Kidney (tissue), 10 donors: ENCODE measurements at regions not wholly inside any gene's neighbourhood (a gene's known extent, or its start where the extent isn't known, plus 50 kb on each side); places are given as distances from the start of the nearest gene placed in this dataset.
"Not testable (repeated sequence)": the region's sequence is repeated elsewhere in the genome, so short reads cannot be mapped to it uniquely, and the experiment has no call there.

ENCODE experiments used
- DNase-seq, 5 donors: peaks; one replicate each; pipeline ENCODE4 v3.0.0-alpha.2; 2013 to 2020
- FAIRE-seq: peaks from 2 replicates; lab custom pipeline; 2012; peaks lifted over from hg19 to GRCh38; lab: Jason Lieb, UNC
- H3K27ac ChIP-seq, 2 donors: one replicate each; pipeline ENCODE4 v1.7.0; 2013; ENCODE audit warnings: low read depth in 2 of 2, low read length in 2 of 2, inconsistent platforms in 1 of 2
- H3K27me3 ChIP-seq: one replicate; pipeline ENCODE4 v1.7.1; 2013; ENCODE audit warnings: low read length, inconsistent platforms; ENCODE audit not compliant: control insufficient read depth, insufficient read depth
- H3K36me3 ChIP-seq, 3 donors: one replicate each; pipeline versions ENCODE4 v1.7.0 to v1.7.1; 2013; ENCODE audit warnings: low read length in 3 of 3, control low read depth in 1 of 3, inconsistent platforms in 1 of 3; ENCODE audit not compliant: insufficient read depth in 3 of 3, control insufficient read depth in 2 of 3
- H3K4me1 ChIP-seq, 3 donors: one replicate each; pipeline versions ENCODE4 v1.7.0 to v1.7.1; 2013; ENCODE audit warnings: low read length in 3 of 3, inconsistent platforms in 1 of 3, low read depth in 1 of 3; ENCODE audit not compliant: control insufficient read depth in 2 of 3, insufficient read depth in 2 of 3
- H3K4me3 ChIP-seq, 3 donors: one replicate each; pipeline versions ENCODE4 v1.7.0 to v1.8.1; 2013; ENCODE audit warnings: low read length in 3 of 3, control low read depth in 1 of 3, inconsistent platforms in 1 of 3
- H3K9ac ChIP-seq, 3 donors: one replicate each; pipeline versions ENCODE4 v1.7.0 to v1.7.1; 2013; ENCODE audit warnings: low read length in 3 of 3, control low read depth in 1 of 3, inconsistent platforms in 1 of 3
- H3K9me3 ChIP-seq, 3 donors: one replicate each; pipeline versions ENCODE4 v1.7.0 to v1.7.1; 2013; ENCODE audit warnings: low read length in 3 of 3, control low read depth in 1 of 3, inconsistent platforms in 1 of 3; ENCODE audit not compliant: control insufficient read depth in 2 of 3, insufficient read depth in 1 of 3
- intact Hi-C: fragments of 100-400 bp; cut with DNase I; formaldehyde crosslinking; loops from one replicate; pipeline ENCODE4 v1.11.1; 2022
- donor health status: control.
- donor health status: control.
- donor health status: DM: yes; HTN: yes; CAD: no.
- donor health status: Normal renal cell carcinoma (clear cell type).

DNA sequence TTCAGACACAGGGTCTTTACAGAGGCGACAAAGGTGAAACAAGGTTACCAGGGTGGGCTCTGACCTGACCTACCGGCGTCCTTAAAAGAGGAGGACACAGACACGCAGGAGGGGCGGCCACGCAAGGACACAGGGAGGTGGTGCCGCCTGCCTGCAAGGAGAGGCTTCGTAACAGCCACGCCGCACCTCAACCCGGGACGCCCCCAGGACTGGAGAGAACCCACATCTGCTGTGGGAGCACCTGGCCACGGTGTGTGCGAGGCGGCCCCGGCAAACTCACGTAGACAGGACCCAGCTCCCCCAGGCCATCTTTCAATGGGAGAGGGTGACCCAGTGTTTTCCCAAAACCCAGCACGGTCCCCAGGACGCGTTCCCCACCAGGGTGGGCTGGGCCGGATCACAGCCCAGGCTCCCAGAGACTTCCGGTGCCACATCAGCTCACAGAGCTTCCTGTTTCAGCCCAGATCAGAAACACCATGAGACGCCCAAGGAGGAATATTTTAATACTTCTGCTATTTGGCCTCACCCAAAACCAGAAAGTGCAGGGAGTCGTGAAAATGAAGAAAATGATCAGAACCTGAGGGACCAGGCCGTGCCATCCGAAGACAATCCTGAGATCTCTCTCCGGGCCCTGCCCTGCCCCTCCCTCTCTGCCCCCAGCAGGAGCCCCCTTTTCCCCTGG lies 5417.4 kb upstream of the TPTE start:
- H3K4me1 ChIP-seq, H3K27me3 ChIP-seq, H3K27ac ChIP-seq, intact Hi-C loops, H3K4me3 ChIP-seq, H3K9me3 ChIP-seq, H3K9ac ChIP-seq, H3K36me3 ChIP-seq, FAIRE-seq: not testable (repeated sequence)
- peak in 1 of 5 donors; percentile 42 for DNase-seq

DNA sequence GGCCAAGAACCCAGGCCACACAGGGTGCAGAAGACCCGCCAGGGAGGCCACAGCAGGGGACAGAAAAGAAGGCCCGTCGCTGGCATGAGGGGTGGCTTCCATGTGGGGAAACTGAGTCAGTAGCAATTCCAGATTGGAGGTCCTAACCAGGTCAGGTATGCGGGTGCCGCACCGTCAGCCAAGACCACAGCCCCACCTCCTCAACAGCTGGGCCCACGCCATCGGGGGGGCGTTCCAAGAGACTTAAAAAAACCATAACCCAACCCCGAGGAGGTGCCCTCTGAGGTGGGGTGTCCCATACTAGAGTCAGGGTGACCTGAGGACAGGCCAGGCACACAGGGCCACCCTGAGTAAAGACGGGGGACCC lies 5416.8 kb upstream of the TPTE start:
- H3K9me3 ChIP-seq, H3K4me3 ChIP-seq, H3K36me3 ChIP-seq, H3K27me3 ChIP-seq, H3K4me1 ChIP-seq, FAIRE-seq, H3K9ac ChIP-seq, H3K27ac ChIP-seq, intact Hi-C loops: not testable (repeated sequence)
- DNase-seq = peak in 1 of 5 donors; percentile 23

DNA sequence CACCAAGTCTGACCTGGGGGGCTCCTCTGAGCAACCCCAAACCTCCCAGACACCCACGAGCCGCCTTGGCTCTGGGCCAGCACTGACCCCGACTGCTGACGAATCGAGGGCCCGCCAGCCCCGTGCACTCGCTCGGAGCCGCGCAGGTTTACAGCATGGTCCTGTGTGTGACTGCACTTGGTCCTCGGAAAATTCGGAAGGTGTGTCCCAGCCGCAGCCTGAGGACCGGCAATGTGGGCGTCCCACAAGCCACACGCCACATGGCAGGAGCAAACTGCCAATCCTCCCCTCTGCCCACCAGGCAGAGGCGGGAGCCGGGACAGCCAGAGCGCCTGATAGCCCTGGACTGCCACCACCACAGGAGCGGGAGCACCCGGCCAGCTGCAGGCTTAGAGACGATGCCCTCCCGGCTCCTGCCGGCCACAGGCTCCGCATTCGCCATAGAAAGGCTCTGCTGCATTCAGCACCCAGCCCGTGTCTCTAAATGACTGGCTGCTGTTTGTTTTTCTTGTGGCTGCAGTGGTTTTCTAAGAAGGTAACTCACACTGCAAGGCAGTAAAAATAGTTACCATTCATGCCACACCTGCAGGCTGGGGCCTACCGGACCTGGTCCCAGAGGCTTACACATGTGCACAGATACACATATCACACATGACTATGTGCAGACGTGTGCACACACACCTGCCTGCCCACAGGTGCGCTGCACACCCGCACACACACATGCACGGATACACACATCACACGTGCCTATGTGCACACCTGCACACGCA lies 5415.3 kb upstream of the TPTE start:
- H3K9me3 ChIP-seq, H3K36me3 ChIP-seq, H3K4me1 ChIP-seq, H3K27me3 ChIP-seq, intact Hi-C loops, FAIRE-seq, H3K4me3 ChIP-seq, H3K27ac ChIP-seq, H3K9ac ChIP-seq: not testable (repeated sequence)
- DNase-seq = peak in 1 of 5 donors; percentile 37

DNA sequence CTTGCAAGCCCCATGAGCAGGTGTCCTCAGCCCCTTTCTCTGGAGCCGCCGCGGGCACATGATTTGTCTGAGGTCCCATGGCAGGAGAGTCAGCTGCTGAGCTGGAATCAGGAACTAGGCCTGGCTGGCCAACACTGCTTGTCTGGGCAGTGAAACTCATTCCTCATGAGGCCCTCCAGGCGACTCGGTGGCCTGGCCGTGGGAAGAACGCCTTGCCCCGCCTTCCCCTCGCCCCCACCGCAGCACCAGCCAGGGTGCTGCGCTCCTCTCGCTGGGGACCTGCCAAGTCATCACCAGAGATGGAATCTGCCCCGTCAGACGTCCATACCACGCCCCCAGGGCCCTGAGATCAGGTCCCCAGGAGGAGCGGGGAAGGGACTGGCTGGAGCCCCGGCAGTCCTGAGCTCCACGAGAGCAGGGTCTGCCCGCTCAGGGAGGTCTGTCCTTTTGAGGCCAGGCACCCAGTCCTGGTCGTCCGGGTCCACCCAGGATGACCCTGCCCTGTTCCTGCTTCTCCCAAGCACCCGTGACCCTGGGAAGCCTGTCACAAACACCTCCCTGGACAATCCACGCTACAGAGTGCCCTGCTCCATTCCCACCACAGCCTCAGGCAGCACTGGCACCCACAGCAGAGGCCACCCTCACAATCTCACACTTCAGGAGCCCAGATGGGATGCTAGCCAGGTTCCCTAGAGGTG lies 5414.5 kb upstream of the TPTE start:
- H3K36me3 ChIP-seq, H3K9ac ChIP-seq, H3K27ac ChIP-seq, intact Hi-C loops, H3K9me3 ChIP-seq, FAIRE-seq, H3K4me1 ChIP-seq, H3K27me3 ChIP-seq, H3K4me3 ChIP-seq: not testable (repeated sequence)
- peak in 1 of 5 donors; percentile 53 for DNase-seq

DNA sequence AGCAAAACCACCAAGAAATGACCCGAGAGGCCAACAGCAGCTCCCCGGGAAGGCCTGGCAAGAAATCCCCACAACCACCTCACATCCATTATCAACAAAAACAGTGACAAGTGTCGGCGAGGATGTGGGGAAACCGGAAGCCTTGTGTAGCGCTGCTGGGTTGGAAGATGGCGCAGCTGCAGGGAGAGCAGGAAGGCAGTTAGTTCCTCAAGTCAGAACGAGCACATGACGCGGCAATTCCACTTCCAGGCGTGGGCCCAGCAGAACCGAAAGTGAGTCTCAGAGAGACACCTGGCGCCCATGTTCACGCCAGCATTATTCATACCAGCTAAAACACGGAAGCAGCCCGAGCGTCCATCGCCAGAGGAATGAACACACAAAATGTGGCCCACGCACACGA lies 5413.7 kb upstream of the TPTE start:
- H3K4me1 ChIP-seq, H3K9me3 ChIP-seq, H3K4me3 ChIP-seq, H3K36me3 ChIP-seq, intact Hi-C loops, FAIRE-seq, DNase-seq, H3K27me3 ChIP-seq, H3K9ac ChIP-seq, H3K27ac ChIP-seq: not testable (repeated sequence)

DNA sequence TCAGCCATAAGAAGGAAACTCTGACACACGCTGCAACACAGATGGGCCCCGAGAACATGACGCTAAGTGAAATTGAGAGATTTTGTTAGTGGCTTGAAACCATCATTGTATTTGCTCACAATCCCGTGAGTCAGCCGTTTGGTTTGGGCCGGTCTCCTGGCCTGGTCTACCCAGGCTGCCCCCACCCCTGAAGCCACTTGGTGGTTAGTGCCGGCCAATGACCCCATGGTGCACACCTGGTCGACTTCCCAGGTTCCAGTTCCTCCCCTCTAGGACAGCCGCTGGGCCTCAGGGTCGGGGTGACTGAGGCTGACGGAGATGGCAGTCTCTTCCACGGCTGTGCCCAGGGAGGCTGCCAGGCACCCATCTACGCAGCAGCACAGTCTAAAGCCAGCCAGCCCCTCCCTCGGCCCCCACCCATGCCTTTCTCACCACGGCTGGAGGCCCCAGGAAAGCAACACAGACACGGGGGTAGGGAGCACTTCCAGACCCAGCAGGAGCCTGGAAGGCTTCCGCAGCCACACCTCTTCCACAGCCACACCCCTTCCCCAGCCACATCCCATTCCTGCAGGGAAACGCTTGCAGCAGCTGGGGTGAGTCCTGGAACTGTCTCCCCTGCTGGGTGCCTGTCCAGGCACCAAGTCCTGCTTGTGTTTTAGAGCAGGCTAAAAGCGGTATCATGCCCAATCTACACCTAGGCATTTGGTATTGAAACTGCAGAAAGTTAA lies 5413.2 kb upstream of the TPTE start:
- DNase-seq = peak in 1 of 5 donors; percentile 47
- H3K27ac ChIP-seq, H3K36me3 ChIP-seq, H3K9me3 ChIP-seq, H3K4me3 ChIP-seq, H3K4me1 ChIP-seq, H3K27me3 ChIP-seq, H3K9ac ChIP-seq, FAIRE-seq, intact Hi-C loops: not testable (repeated sequence)

DNA sequence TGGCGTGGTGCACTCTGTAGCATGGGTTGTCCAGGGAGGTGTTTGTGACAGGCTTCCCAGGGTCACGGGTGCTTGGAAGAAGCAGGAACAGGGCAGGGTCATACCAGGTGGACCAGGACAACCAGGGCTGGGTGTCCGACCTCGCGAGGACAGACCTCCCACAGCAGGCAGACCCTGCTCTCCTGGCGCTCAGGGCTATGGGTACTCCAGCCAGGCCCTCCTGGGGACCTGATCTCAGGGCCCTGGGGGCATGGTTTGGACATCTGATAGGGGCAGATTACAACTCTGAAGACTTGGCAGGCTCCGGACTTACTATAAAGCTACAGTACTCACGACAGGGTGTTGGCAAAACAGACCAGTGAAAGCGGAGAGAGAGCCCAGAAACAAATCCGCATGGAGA lies 5410.2 kb upstream of the TPTE start:
- peak in 2 of 5 donors; percentile 29 to 59 for DNase-seq
- H3K36me3 ChIP-seq, H3K27me3 ChIP-seq, intact Hi-C loops, H3K4me3 ChIP-seq, H3K4me1 ChIP-seq, H3K27ac ChIP-seq, H3K9me3 ChIP-seq, H3K9ac ChIP-seq, FAIRE-seq: not testable (repeated sequence)
